Nephron (organoid): ENCODE measurements at regions not wholly inside any gene's neighbourhood (a gene's known extent, or its start where the extent isn't known, plus 50 kb on each side); places are given as distances from the start of the nearest gene placed in this dataset.

Source experiments
- H3K27ac Mint-ChIP-seq, 3 experiments: 2 replicates each; pipeline ENCODE4 v1.8.0; 2020; ENCODE audit warnings: mixed read lengths in 3 of 3, mild to moderate bottlenecking in 2 of 3, moderate library complexity in 1 of 3
- H3K27me3 Mint-ChIP-seq: 2 replicates; pipeline ENCODE4 v1.8.0; 2021; ENCODE audit warnings: low read depth, mild to moderate bottlenecking, moderate library complexity, mixed read lengths
- H3K36me3 Mint-ChIP-seq: 2 replicates; pipeline ENCODE4 v1.8.0; 2020; ENCODE audit warnings: low read depth, mixed read lengths
- H3K4me1 Mint-ChIP-seq: 2 replicates; pipeline ENCODE4 v1.8.0; 2020; ENCODE audit warnings: mixed read lengths
- H3K4me3 Mint-ChIP-seq, 3 experiments: 2 replicates each; pipeline ENCODE4 v1.8.0; 2020; ENCODE audit warnings: mild to moderate bottlenecking in 3 of 3, mixed read lengths in 3 of 3, moderate library complexity in 2 of 3
- H3K9me3 Mint-ChIP-seq: 2 replicates; pipeline ENCODE4 v1.8.0; 2020; ENCODE audit warnings: mixed read lengths
- TF ChIP-seq, protein P1 (sequence below), 3 experiments: fragments of 200-600 bp; sonication (generic); IDR thresholded peaks; one replicate each; pipeline ENCODE4 v1.5.0; 2021; ENCODE audit warnings: antibody characterized with exemption in 3 of 3; ENCODE audit not compliant: unreplicated experiment in 3 of 3

DNA sequence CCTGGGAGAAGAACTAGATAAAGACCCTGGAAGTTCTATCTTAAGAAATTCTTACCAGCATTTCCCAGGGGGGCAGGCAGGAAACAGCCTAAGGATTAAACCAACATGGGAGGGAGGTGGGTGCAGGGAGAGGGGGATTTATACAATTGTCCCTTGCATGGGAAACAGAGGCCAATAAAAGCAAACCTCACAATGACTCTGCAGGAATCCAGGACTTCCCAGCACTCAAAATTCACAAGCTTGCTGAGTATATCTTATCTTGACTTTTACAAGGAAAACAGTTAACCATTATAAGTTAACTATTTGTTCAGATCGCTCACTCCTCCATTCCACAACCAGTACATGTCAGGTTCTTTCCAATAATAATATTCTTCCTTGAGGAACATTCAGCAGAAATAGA, 241.3 kb downstream of the MREG start:
- Mint-ChIP-seq H3K4me1 (peaks cover 15% of the 10 kb centered on the region), H3K27ac (peak overlapping the region in 2 of 3 experiments; percentile 48 to 58), H3K27me3 (no peaks in the 10 kb centered on the region), H3K36me3 (no peaks in the 10 kb centered on the region), H3K4me3 (no peak overlapping the region), H3K9me3 (peaks cover 15% of the 10 kb centered on the region)
- TF ChIP-seq, protein P1, sequence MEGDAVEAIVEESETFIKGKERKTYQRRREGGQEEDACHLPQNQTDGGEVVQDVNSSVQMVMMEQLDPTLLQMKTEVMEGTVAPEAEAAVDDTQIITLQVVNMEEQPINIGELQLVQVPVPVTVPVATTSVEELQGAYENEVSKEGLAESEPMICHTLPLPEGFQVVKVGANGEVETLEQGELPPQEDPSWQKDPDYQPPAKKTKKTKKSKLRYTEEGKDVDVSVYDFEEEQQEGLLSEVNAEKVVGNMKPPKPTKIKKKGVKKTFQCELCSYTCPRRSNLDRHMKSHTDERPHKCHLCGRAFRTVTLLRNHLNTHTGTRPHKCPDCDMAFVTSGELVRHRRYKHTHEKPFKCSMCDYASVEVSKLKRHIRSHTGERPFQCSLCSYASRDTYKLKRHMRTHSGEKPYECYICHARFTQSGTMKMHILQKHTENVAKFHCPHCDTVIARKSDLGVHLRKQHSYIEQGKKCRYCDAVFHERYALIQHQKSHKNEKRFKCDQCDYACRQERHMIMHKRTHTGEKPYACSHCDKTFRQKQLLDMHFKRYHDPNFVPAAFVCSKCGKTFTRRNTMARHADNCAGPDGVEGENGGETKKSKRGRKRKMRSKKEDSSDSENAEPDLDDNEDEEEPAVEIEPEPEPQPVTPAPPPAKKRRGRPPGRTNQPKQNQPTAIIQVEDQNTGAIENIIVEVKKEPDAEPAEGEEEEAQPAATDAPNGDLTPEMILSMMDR (IDR thresholded peaks at IDR 0.05; ENCODE audit: unreplicated experiment in 3 of 3): no peak

DNA sequence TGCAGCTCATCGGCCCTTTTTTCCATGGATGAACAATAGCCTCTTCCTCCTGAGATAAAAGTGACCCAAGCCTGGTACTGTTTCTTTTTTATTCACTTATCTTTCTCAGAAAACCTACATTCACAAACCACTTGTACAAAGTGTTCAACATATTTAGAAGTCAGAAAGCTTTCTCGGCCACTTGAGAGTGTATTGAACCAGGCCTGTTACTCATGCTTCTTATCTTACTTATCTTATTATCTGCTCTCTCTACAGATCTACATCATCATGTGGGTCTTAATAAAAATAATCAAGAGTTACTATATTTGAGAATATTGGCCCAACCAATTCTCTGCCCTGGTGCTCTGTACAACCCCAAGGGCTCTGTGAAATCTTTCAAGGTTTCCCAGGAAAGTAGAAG, 242.1 kb downstream of the MREG start:
- no peaks in the 10 kb centered on the region for H3K36me3 Mint-ChIP-seq
- peaks cover 10% of the 10 kb centered on the region for H3K4me1 Mint-ChIP-seq
- peaks cover 15% of the 10 kb centered on the region for H3K9me3 Mint-ChIP-seq
- H3K27me3 Mint-ChIP-seq: no peaks in the 10 kb centered on the region
- no peak overlapping the region for H3K4me3 Mint-ChIP-seq
- H3K27ac Mint-ChIP-seq: peak overlapping the region in 1 of 3 experiments; percentile 48
- TF ChIP-seq, protein P1 (IDR thresholded peaks at IDR 0.05; ENCODE audit: unreplicated experiment in 3 of 3): no peak

DNA sequence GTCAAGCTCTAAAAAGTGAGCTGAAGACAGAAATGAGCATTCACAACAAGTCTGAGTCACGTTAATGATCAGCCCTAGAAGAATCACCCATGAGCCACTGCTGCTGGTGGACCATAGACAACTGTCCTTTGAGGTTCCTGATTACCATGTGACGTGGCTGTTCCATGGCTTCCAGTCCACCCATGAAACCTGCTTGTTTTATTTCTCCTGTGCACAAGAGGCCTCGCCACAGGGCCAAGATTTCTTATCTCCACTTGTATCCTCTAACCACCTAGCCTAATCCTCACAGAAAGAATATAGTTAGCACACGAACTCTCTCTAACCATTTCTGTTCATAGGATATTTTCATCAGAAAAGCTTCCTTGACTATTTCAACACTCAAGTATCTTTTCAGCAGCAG, 242.7 kb downstream of the MREG start:
- Mint-ChIP-seq H3K4me3 (no peak overlapping the region), H3K27ac (no peak overlapping the region), H3K4me1 (peaks cover 10% of the 10 kb centered on the region), H3K9me3 (peaks cover 15% of the 10 kb centered on the region), H3K36me3 (no peaks in the 10 kb centered on the region), H3K27me3 (no peaks in the 10 kb centered on the region)
- TF ChIP-seq, protein P1 (IDR thresholded peaks at IDR 0.05; ENCODE audit: unreplicated experiment in 3 of 3): no peak

DNA sequence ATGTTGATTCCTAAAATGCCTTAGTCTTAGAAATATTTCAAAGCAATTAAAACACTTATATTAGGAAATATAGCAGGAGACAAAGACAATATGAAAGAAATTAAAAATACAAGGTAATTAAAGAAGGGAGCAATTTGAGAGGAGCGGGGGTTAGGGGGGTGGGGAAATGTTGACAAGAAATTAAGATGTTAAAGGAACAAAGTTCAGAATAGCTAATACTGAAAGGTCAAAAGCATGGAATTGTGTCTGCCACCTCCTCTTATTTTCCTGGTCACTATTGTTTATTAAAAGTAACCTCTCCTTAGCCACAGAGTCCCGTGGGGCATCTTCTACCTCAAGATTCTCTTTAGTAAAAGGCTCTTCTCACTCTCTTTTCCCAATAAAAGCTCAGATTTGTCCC, 244.1 kb downstream of the MREG start:
- Mint-ChIP-seq H3K9me3 (peaks cover 15% of the 10 kb centered on the region), H3K27ac (no peak overlapping the region), H3K36me3 (no peaks in the 10 kb centered on the region), H3K27me3 (no peaks in the 10 kb centered on the region), H3K4me3 (no peak overlapping the region), H3K4me1 (peaks cover 16% of the 10 kb centered on the region)
- TF ChIP-seq, protein P1 (IDR thresholded peaks at IDR 0.05; ENCODE audit: unreplicated experiment in 3 of 3): no peak

DNA sequence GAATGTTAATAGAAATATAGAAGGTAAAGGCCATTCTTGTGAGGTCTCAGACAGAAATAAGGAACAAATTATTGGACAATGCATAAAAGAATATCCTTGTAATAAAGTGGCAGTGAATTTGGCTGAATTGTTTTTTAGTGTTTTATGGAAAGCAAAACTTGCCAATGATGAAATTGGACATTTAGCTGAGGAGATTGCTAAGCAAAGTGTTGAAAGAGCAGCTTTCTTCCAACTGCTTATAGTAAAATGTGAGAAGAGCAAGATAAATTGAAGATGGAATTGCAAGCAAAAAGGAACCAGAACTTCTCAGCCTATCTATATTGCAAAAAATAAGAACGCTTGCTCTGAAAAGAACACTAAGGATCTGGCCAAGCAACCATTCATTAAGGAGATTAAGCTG, 245.7 kb downstream of the MREG start:
- Mint-ChIP-seq H3K4me3 (no peak overlapping the region), H3K36me3 (no peaks in the 10 kb centered on the region), H3K27ac (no peak overlapping the region)

More for the DNA sequence above, 245.7 kb downstream of the MREG start:
- peaks cover 15% of the 10 kb centered on the region for H3K9me3 Mint-ChIP-seq
- H3K4me1 Mint-ChIP-seq: peaks cover 9% of the 10 kb centered on the region
- TF ChIP-seq, protein P1 (IDR thresholded peaks at IDR 0.05; ENCODE audit: unreplicated experiment in 3 of 3): no peak
- no peaks in the 10 kb centered on the region for H3K27me3 Mint-ChIP-seq
